ENCODE measurements at regions not wholly inside any gene's neighbourhood (a gene's known extent, or its start where the extent isn't known, plus 50 kb on each side); places are given as distances from the start of the nearest gene placed in this dataset.

DNA sequence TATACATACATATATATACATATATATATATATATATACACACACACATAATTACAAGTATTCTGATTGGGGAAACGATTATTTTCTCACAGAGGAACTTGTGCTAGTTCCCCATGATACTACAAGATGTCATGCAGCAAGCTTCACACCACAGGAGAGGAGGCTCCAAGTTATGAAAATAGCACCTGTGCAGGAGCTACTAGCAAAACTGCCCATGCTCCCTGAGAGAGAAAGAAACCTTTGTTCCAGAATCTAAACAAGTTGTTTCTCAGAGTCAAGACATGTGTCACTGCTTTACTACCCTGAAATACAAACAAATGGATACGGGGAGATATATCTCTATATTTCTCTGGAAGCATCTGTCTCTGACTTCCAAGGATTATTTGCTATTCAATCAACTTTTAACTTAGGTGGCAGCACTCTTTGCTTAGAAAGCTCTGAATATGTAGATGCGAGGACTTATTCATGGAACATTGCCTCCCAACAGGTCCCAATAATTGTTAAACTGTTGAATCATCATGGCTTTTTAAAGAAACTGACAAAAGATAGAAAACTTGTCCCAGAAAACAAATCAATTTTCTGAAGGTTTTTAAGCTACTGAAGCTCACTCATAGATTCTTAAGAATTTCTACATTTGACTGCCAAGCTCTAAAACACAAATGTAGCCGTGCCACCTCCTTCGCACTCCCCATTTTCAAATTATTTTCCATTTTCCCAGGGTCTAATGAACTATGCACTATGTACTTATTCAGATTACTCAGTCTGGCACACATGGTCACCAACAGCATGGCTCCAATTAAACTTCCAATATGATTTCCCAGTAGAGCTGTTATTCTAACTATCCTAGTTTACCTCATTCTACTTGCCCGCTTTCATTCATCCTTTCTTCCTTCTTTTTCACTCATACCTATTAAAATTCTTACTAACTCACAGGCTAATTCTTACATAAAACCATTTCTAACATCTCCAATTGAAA lies 929.1 kb downstream of the LTN1 start:
- TF ChIP-seq, protein P1, sequence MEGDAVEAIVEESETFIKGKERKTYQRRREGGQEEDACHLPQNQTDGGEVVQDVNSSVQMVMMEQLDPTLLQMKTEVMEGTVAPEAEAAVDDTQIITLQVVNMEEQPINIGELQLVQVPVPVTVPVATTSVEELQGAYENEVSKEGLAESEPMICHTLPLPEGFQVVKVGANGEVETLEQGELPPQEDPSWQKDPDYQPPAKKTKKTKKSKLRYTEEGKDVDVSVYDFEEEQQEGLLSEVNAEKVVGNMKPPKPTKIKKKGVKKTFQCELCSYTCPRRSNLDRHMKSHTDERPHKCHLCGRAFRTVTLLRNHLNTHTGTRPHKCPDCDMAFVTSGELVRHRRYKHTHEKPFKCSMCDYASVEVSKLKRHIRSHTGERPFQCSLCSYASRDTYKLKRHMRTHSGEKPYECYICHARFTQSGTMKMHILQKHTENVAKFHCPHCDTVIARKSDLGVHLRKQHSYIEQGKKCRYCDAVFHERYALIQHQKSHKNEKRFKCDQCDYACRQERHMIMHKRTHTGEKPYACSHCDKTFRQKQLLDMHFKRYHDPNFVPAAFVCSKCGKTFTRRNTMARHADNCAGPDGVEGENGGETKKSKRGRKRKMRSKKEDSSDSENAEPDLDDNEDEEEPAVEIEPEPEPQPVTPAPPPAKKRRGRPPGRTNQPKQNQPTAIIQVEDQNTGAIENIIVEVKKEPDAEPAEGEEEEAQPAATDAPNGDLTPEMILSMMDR (IDR thresholded peaks at IDR 0.05; ENCODE audit: borderline replicate concordance, extremely low read depth, low read length, poor library complexity, severe bottlenecking) = no peak
- TF ChIP-seq EZH2 (IDR thresholded peaks at IDR 0.05; ENCODE audit: borderline replicate concordance, low read depth, low read length, severe bottlenecking) = no peak
